ENCODE measurements at regions not wholly inside any gene's neighbourhood (a gene's known extent, or its start where the extent isn't known, plus 50 kb on each side); places are given as distances from the start of the nearest gene placed in this dataset.

DNA sequence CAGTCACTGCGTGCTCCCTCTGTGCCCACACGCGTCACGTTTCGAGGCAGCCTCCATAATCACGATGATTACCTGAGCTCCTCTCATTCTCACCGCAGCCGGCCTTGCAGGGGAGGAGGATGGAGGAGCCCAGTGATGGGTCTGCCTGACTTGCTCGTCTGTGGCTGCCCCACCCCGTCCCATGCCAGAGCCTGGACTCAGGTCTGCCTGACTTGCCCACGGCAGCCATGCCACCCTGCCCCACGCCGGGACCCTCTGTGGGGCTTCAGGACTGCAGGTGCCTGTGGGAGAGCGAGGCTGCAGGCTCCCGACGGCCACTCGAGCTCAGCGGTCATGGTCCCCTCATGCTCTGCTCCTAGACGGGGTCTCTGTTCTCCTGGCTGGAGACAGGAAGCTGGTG lies 1025.1 kb downstream of the BRD1 start:
- no peak for ATAC-seq
- TF ChIP-seq ISL1 (CRISPR knock-in tag; IDR thresholded peaks at IDR 0.05), result no peak
- TF ChIP-seq CSDC2 (CRISPR knock-in tag; IDR thresholded peaks at IDR 0.05), result no peak
- no peak for TF ChIP-seq ZNF70 (CRISPR knock-in tag; IDR thresholded peaks at IDR 0.05)
- no peak for TF ChIP-seq ZC3H10 (CRISPR knock-in tag; IDR thresholded peaks at IDR 0.05)

- ATAC-seq, result no peak
- TF ChIP-seq PATZ1 (CRISPR knock-in tag; IDR thresholded peaks at IDR 0.05; ENCODE audit: borderline replicate concordance) (no peak), ZFP3 (CRISPR knock-in tag; IDR thresholded peaks at IDR 0.05) (no peak), ZFP30 (CRISPR knock-in tag; IDR thresholded peaks at IDR 0.05) (no peak), ZNF565 (CRISPR knock-in tag; conservative IDR thresholded peaks at IDR 0.05; ENCODE audit: low read depth) (no peak), TCF4 (CRISPR knock-in tag; IDR thresholded peaks at IDR 0.05; ENCODE audit: borderline replicate concordance) (no peak), OSR1 (CRISPR knock-in tag; IDR thresholded peaks at IDR 0.05) (no peak), ZNF8 (CRISPR knock-in tag; IDR thresholded peaks at IDR 0.05) (no peak), ESRRG (CRISPR knock-in tag; IDR thresholded peaks at IDR 0.05) (no peak), SNAI2 (CRISPR knock-in tag; IDR thresholded peaks at IDR 0.05) (no peak), PPARA (CRISPR knock-in tag; IDR thresholded peaks at IDR 0.05; ENCODE audit: borderline replicate concordance) (no peak), RARB (CRISPR knock-in tag; IDR thresholded peaks at IDR 0.05) (no peak), ISL1 (CRISPR knock-in tag; IDR thresholded peaks at IDR 0.05) (no peak), ZNF70 (CRISPR knock-in tag; IDR thresholded peaks at IDR 0.05) (no peak), GLIS3 (CRISPR knock-in tag; IDR thresholded peaks at IDR 0.05) (no peak), TOX (CRISPR knock-in tag; IDR thresholded peaks at IDR 0.05; ENCODE audit: borderline replicate concordance) (no peak), CSDC2 (CRISPR knock-in tag; IDR thresholded peaks at IDR 0.05) (no peak), CREB5 (CRISPR knock-in tag; IDR thresholded peaks at IDR 0.05; ENCODE audit: low read depth) (no peak)
- TF ChIP-seq, protein P1, sequence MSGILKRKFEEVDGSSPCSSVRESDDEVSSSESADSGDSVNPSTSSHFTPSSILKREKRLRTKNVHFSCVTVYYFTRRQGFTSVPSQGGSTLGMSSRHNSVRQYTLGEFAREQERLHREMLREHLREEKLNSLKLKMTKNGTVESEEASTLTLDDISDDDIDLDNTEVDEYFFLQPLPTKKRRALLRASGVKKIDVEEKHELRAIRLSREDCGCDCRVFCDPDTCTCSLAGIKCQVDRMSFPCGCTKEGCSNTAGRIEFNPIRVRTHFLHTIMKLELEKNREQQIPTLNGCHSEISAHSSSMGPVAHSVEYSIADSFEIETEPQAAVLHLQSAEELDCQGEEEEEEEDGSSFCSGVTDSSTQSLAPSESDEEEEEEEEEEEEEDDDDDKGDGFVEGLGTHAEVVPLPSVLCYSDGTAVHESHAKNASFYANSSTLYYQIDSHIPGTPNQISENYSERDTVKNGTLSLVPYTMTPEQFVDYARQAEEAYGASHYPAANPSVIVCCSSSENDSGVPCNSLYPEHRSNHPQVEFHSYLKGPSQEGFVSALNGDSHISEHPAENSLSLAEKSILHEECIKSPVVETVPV (CRISPR knock-in tag; IDR thresholded peaks at IDR 0.05), result no peak
- TF ChIP-seq, protein P2, sequence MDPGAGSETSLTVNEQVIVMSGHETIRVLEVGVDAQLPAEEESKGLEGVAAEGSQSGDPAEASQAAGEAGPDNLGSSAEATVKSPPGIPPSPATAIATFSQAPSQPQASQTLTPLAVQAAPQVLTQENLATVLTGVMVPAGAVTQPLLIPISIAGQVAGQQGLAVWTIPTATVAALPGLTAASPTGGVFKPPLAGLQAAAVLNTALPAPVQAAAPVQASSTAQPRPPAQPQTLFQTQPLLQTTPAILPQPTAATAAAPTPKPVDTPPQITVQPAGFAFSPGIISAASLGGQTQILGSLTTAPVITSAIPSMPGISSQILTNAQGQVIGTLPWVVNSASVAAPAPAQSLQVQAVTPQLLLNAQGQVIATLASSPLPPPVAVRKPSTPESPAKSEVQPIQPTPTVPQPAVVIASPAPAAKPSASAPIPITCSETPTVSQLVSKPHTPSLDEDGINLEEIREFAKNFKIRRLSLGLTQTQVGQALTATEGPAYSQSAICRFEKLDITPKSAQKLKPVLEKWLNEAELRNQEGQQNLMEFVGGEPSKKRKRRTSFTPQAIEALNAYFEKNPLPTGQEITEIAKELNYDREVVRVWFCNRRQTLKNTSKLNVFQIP (CRISPR knock-in tag; IDR thresholded peaks at IDR 0.05; ENCODE audit: borderline replicate concordance, low read depth), result no peak
- TF ChIP-seq, protein P3, sequence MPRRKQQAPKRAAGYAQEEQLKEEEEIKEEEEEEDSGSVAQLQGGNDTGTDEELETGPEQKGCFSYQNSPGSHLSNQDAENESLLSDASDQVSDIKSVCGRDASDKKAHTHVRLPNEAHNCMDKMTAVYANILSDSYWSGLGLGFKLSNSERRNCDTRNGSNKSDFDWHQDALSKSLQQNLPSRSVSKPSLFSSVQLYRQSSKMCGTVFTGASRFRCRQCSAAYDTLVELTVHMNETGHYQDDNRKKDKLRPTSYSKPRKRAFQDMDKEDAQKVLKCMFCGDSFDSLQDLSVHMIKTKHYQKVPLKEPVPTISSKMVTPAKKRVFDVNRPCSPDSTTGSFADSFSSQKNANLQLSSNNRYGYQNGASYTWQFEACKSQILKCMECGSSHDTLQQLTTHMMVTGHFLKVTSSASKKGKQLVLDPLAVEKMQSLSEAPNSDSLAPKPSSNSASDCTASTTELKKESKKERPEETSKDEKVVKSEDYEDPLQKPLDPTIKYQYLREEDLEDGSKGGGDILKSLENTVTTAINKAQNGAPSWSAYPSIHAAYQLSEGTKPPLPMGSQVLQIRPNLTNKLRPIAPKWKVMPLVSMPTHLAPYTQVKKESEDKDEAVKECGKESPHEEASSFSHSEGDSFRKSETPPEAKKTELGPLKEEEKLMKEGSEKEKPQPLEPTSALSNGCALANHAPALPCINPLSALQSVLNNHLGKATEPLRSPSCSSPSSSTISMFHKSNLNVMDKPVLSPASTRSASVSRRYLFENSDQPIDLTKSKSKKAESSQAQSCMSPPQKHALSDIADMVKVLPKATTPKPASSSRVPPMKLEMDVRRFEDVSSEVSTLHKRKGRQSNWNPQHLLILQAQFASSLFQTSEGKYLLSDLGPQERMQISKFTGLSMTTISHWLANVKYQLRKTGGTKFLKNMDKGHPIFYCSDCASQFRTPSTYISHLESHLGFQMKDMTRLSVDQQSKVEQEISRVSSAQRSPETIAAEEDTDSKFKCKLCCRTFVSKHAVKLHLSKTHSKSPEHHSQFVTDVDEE (CRISPR knock-in tag; IDR thresholded peaks at IDR 0.05), result no peak
Measured at GRCh38 chr22:48800886-48801607, 1026.6 kb downstream of the BRD1 start.

Data from SK-N-SH treated with all-trans-retinoic acid at 6 μM for 48 hours (cell line).